Brain microvascular endothelial cell (primary cell): ENCODE measurements at regions not wholly inside any gene's neighbourhood (a gene's known extent, or its start where the extent isn't known, plus 50 kb on each side); places are given as distances from the start of the nearest gene placed in this dataset.

Source experiments
- DNase-seq: peaks from one replicate; pipeline ENCODE4 v3.0.0-alpha.2; 2020
- H3K27ac ChIP-seq: fragments of 250-450 bp; sonication (Bioruptor Pico); 2 replicates; pipeline ENCODE4 v1.5.1; 2020; ENCODE audit warnings: mild to moderate bottlenecking, moderate library complexity
- H3K27me3 ChIP-seq: fragments of 250-450 bp; sonication (Bioruptor Pico); replicated peaks from 2 replicates; pipeline ENCODE4 v1.5.1; 2020; ENCODE audit warnings: mild to moderate bottlenecking
- H3K36me3 ChIP-seq: fragments of 250-450 bp; sonication (Bioruptor Pico); replicated peaks from 2 replicates; pipeline ENCODE4 v1.5.1; 2020; ENCODE audit warnings: mild to moderate bottlenecking
- H3K4me3 ChIP-seq: 2 replicates; pipeline ENCODE4 v1.5.1; 2011; ENCODE audit warnings: low read depth, mild to moderate bottlenecking, control low read depth, low read length, moderate library complexity
- in situ Hi-C: cut with HindIII; loops from 2 replicates; pipeline ENCODE4 v1.10.0; 2017; ENCODE audit warnings: low sequenced_read_pairs, low pct_ligation_motif_present
- TF ChIP-seq, protein P1 (sequence below): IDR thresholded peaks from 2 replicates; pipeline ENCODE4 v1.5.1; 2011; ENCODE audit warnings: low read depth, mild to moderate bottlenecking, moderate library complexity, low read length, control low read depth, inconsistent platforms; ENCODE audit errors: missing control alignments

DNA sequence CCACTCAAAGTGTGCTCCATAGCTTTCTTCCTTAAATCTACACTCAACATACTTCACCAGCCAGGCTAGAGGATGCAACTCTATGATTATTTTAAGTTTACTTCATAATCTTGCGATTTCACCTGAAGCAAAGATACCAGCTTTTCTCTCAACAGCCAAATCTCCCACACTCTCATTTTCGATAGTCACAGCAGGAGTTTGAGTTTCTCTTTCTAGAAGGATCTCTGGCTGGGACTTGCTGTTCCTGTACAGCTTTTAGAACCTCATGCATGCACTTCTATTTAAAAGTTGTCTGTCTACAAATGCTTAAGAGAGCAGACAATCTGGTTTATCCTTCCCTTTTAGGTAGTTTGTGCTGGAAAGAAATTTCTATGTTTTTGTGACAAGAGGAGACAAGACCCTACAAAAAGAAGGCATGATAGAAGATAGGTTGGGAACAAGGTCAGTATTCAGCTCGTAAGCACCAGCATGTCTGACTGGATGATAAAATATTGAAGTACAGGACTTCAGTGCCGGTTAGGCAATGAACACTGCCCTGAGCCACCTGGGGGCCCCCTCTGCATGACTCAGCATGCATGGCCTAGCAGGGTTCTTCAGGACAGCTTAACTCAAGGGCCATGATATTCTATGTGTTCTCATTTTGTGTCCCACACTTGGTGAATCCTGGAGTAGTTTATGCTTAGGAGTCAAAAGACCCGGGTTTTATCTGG is 65.6 kb downstream of the ATXN3L start:
- H3K27ac ChIP-seq = no peak overlapping the region
- no peak overlapping the region for H3K4me3 ChIP-seq
- peak; percentile 34 for DNase-seq
- TF ChIP-seq, protein P1, sequence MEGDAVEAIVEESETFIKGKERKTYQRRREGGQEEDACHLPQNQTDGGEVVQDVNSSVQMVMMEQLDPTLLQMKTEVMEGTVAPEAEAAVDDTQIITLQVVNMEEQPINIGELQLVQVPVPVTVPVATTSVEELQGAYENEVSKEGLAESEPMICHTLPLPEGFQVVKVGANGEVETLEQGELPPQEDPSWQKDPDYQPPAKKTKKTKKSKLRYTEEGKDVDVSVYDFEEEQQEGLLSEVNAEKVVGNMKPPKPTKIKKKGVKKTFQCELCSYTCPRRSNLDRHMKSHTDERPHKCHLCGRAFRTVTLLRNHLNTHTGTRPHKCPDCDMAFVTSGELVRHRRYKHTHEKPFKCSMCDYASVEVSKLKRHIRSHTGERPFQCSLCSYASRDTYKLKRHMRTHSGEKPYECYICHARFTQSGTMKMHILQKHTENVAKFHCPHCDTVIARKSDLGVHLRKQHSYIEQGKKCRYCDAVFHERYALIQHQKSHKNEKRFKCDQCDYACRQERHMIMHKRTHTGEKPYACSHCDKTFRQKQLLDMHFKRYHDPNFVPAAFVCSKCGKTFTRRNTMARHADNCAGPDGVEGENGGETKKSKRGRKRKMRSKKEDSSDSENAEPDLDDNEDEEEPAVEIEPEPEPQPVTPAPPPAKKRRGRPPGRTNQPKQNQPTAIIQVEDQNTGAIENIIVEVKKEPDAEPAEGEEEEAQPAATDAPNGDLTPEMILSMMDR = peak; percentile 24
- H3K36me3 ChIP-seq = no peaks in the 10 kb centered on the region
- no peaks in the 10 kb centered on the region for H3K27me3 ChIP-seq
- in situ Hi-C loops = no loop called here

DNA sequence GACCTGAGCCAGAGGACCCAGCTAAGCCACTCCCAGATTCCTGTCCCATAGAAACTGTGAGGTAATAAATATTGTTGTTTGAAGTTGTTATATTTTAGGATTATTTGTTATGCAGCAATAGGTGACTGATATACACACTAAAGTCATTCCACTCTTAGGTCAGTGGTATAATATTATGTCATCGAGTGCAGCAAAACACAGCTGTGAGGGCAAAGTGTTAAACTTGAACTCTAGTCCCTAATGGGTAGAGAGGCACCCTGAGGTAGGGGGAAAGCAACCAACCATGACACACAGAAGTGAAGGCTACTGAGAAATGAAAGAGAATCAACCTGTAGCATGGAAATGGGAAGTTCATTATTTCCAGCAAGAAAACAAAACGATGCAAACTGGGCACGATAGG is 66.6 kb downstream of the ATXN3L start:
- in situ Hi-C loops = no loop called here
- no peak for DNase-seq
- H3K27me3 ChIP-seq = no peaks in the 10 kb centered on the region
- no peak overlapping the region for H3K27ac ChIP-seq
- no peak overlapping the region for H3K4me3 ChIP-seq
- H3K36me3 ChIP-seq = no peaks in the 10 kb centered on the region
- TF ChIP-seq, protein P1 = no peak

DNA sequence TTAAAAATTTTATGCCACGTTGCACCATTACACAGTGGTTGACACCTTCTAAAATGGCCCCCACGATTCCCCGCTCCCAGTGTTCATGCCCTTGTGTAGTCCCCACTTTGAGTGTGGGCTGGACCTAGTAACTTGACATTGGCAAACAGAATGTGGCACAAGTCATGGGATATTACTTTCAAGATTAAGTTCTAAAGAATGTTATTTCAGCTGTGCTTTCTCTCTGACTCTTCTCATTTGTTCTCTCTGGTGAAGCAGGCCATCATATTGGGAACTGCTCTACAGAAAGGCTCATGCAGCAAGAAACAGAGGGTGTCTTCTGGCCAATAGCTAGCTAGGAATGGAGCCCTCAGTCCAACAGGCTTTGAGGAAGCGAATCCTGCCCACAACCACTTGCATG is 67.1 kb downstream of the ATXN3L start:
- Histone ChIP-seq H3K27me3 (no peaks in the 10 kb centered on the region), H3K27ac (no peak overlapping the region), H3K4me3 (no peak overlapping the region), H3K36me3 (no peaks in the 10 kb centered on the region)
- TF ChIP-seq, protein P1 = no peak
- DNase-seq = no peak
- in situ Hi-C loops = no loop called here

DNA sequence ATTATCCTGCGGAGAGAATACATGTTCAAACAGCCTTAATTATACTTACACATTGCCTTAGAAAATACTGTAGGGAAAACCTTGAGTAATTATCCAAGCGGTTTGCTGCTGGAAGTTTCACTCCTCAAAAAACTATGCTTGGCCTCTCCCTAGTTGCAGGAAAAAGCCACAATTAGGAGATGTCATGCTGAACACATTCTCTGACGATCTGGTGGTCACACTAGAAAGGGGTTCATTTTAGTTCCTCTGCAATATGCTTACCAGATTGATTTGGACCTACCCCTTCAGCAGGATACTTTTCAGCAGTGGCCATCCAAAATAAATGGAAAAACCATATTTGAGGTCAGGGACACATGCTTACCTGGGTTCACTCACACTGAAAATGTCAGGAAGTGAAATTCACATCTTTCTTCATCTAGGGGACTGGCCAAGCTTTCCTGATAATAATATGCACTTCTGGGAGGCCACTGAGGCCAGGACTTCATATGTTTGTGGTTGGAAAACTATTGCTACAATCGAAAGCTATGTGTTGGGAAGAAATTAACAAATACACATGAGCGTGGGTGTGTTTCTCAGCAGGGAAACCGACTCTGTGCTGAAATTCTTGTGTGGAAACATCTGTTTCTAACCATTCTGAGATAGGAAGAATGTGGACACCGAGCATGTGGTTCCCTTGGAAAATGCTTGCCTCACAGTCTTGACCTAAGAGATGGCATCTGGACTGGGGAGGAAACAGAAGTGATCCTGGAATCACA is 68.8 kb downstream of the ATXN3L start:
- no peaks in the 10 kb centered on the region for H3K27me3 ChIP-seq
- no peak overlapping the region for H3K4me3 ChIP-seq
- H3K27ac ChIP-seq = peak overlapping the region; percentile 81
- in situ Hi-C loops = no loop called here
- DNase-seq = peak; percentile 82
- TF ChIP-seq, protein P1 = no peak
- no peaks in the 10 kb centered on the region for H3K36me3 ChIP-seq

DNA sequence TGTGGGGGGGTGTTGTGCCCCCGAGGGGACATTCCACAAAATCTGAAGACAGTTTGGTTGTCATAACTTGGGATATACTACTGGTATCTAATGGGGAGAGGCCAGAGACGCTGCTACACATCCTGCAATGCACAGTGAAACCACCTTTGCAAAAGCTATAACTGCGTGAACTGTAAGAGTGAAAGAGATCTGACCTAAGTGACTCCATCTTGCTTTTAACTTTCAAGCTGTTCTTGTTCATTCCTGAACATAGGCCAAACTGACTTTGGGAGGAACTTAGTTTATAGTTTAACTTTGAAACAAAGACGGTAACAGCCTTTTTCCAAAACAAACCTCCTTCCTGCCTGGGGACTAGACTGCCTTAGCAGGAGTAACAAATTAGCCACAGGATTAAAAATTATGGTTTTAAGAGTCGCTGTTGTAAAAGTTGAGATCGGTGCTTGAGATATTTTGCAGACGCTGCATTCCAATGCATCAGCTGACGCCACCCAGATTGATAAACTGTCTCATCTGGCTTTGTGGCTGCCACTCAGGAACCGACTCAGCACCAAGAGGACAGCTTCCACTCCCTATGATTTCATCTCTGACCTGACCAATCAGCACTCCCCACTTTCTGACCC is 70.9 kb downstream of the ATXN3L start:
- Histone ChIP-seq H3K27me3 (no peaks in the 10 kb centered on the region), H3K4me3 (no peak overlapping the region), H3K36me3 (no peaks in the 10 kb centered on the region), H3K27ac (no peak overlapping the region)
- TF ChIP-seq, protein P1 = no peak
- DNase-seq = no peak
- in situ Hi-C loops = no loop called here
